ENCODE measurements at regions not wholly inside any gene's neighbourhood (a gene's known extent, or its start where the extent isn't known, plus 50 kb on each side); places are given as distances from the start of the nearest gene placed in this dataset.
A peak's percentile ranks its signal among the peaks of the same experiment; 100 is the strongest.
"Not testable (repeated sequence)": the region's sequence is repeated elsewhere in the genome, so short reads cannot be mapped to it uniquely, and the experiment has no call there.

- no peak for DNase-seq
Observed at GRCh38 chr4:72767618-72768302, 198.7 kb upstream of the ADAMTS3 start.

DNA sequence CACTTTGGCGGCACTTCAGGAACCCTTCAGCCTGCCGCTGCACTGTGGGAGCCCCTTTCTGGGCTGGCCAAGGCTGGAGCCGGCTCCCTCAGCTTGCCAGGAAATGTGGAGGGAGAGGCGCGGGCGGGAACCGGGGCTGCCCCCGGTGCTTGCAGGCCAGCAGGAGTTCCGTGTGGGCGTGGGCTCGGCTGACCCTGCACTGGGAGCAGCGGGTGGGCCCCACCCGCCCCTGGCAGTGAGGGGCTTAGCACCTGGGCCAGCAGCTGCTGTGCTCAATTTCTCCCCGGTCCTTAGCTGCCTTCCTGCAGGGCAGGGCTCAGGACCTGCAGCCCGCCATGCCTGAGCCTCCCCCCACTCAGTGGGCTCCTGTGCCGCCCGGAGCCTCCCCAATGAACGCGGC, 196.8 kb upstream of the ADAMTS3 start:
- DNase-seq: not testable (repeated sequence)

DNA sequence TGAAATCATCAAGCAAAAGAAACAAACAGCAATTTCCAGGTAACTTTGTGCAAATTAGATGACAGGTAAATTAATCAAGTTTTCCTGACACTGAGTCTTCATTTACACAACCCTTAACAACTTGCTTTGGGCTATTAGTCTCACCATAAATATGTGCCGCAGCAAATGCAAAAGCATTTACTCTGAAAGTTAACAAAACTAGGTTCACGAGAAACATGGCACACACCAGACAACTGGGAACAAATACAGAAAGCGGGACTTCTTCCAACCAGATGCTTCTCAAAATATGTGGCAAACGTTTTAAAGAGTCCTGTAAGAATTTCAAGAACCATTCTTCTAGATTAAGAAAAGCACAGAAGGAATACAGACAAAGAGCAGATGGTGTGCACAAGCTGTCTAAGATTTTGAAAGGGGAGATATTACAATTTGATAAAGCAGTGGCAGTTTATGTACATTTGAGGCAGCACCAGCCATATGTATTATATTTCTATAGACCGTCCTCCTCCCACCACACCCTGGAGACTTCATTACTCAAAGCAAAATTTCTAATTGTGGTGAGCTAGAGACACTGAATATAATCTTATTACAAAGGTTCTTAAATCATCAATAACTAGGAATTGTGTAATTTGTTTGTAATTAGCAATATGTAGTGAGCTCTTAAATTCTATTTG, 192.5 kb upstream of the ADAMTS3 start:
- no peak for DNase-seq

DNA sequence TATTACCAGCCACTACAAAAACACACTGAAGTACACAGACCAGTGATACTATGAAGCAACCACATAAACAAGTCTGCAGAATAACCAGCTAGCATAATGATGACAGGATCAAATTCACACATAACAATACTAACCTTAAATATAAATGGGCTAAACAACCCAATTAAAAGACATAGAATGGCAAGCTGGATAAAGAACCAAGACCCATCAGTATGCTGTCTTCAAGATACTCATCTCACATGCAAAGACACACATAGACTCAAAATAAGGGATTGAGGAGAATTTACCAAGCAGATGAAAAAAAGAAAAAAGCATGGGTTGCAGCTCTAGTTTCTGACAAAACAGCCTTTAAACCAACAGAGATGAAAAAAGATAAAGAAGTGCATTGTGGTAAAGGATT, 184.4 kb upstream of the ADAMTS3 start:
- DNase-seq: not testable (repeated sequence)

DNA sequence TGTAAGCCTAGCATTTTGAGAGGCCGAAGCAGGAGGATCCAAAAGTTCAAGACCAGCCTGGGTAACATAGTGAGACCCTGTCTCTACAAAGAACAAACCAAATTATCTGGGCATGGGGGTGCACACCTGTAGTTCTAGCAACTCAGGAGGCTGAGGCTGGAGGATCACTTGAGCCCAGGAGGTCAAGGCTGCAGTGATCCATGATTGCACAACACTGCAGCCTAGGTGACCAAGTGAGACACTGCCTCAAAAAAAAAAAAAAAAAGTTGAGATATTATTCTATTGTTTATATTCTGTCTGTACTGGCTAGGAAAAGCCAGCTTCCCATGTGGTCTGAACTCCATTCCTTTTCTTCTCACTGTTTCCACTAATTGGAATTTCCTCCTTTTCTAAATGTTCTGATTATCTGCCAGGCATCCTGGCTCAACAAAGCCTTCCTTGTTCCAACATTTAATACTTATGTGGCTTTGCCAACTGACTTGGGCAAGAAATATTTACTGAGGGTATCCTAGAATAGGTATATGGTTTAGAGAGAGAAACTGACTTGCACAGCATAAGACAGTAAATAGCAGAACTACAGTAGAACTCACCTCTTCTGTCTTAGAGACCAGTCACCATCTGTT, 175.2 kb upstream of the ADAMTS3 start:
- no peak for DNase-seq

GRCh38 chr4:72743078-72743477, 174.1 kb upstream of the ADAMTS3 start:
- no peak for DNase-seq

GRCh38 chr4:72715299-72715698, 146.3 kb upstream of the ADAMTS3 start:
- no peak for DNase-seq

DNA sequence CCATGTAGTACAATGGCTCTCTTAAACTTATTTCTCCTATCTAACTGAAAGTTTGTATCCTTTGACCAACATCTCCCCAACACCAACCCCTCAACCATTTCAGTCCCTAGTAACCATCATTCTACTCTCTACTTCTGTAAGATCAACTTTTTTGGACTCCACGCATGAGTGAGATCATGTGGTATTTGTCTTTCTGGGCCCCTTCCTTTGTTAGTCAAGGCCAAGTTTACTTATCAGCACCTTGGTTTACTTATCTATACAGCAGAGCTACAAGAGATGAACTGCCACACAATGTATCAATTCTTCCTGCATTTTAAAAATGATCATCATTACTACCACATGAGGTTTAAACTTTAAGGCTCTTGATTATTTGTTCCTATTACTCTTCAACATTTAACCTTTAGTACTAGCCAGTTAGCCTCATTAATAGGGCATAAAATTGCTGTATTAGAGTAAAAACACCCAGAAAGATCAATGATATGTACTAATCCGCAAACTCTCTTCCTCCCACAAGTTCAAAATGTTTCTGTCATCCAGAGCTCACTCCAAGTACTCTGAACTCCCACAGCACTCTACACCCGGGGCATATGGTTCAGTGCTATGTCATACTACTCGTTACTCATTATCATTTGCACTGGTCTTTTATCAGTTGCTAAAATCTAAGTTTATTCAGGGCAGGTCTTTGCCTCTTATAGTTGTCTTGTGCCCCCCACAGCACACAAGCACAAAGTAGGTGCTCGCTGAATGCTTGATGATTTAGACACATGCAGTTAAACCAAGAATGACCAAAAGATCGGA, 145.7 kb upstream of the ADAMTS3 start:
- DNase-seq: no peak

DNA sequence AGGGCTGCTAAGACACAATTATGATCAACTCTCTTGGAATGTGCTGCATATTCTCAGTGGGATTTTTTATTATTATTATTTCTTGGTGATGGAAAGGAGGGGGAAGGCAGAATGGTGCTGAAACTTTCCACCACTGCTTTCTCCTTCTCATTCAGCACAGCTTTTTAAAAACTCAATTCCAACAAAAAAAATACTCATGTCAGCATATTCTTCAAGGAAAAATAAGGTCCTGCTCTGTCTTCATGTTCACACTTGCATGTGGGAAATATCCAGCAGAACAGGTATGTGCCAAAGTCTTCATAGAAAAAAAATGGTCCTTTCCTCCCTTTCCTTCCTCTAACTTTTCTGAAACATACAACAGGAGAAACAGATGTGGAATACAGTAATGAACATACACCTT, 144.0 kb upstream of the ADAMTS3 start:
- no peak for DNase-seq

GRCh38 chr4:72709475-72709874, 140.5 kb upstream of the ADAMTS3 start:
- no peak for DNase-seq

- DNase-seq: no peak
Observed at GRCh38 chr4:72706684-72707083, 137.7 kb upstream of the ADAMTS3 start.

DNA sequence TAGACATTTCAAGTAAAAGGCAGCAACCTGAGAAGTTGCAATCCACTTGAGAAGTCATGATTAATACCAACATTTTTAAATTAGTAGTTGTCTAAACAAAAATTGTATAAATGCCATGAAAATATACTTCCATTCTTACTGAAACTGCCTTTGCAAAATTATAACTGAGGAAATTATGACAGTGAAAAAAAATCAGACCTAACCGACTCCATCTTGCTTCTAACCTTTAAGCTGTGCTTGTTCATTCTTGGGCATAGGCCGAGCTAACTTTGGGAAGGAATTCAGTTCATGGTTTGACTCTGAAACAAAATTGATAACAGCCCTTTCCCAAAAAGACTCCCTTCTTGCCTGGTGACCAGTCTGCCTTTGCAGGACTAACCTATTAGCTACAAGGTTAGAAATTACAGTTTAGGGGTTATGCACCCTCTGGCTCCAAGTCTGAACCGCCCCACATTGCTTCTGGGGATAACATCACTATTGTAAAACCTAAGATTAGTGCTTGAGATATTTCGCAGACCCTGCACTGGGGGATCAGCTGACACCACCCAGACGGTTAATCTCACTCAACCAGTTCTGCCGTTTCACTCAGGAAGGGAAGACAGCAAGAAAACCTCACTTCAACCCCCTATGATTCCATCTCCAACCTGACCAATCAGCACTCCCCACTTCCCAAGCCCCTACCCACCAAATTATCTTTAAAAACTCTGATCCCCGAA, 136.1 kb upstream of the ADAMTS3 start:
- DNase-seq: not testable (repeated sequence)

- DNase-seq: no peak
Observed at GRCh38 chr4:72702948-72703347, 133.9 kb upstream of the ADAMTS3 start.

GRCh38 chr4:72701987-72702819, 133.2 kb upstream of the ADAMTS3 start:
- peak; percentile 32 for DNase-seq

GRCh38 chr4:72690771-72691170, 121.8 kb upstream of the ADAMTS3 start:
- DNase-seq: no peak

- no peak for DNase-seq
Observed at GRCh38 chr4:72689923-72690322, 120.9 kb upstream of the ADAMTS3 start.

DNA sequence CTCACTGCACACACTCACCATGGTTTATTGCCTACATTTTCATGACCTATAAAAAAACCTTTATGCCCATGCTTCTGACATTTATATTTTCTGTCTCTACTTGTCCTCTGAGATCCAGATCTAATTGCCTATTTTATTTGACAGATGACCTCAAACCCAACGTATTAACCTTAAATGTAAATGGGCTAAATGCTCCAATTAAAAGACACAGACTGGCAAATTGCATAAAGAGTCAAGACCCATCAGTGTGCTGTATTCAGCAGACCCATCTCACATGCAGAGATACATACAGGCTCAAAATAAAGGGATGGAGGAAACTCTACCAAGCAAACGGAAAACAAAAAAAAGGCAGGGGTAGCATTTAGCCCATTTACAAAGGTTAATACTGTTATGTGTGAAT, 117.4 kb upstream of the ADAMTS3 start:
- not testable (repeated sequence) for DNase-seq

- no peak for DNase-seq
Observed at GRCh38 chr4:72679666-72680065, 110.6 kb upstream of the ADAMTS3 start.

- DNase-seq: no peak
Observed at GRCh38 chr4:72677886-72678285, 108.9 kb upstream of the ADAMTS3 start.

DNA sequence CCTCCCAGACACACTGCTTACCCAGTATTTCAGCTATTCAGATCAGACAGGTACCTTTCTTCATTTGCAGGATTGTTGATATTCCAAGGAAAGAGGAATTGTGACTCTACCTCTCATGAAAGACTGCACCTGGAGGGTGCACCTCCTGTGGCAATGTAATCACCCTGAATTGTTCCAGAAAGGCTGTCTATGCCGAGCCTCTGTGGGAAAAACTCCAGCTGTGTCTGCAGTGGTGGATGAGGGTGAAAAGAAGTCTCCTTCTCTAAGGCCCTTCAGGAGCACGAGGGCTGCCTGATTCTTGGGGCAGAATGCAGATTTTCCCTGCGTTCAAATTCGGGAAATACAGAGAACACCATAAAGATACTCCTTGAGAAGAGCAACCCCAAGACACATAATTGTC, 108.2 kb upstream of the ADAMTS3 start:
- DNase-seq: no peak

DNA sequence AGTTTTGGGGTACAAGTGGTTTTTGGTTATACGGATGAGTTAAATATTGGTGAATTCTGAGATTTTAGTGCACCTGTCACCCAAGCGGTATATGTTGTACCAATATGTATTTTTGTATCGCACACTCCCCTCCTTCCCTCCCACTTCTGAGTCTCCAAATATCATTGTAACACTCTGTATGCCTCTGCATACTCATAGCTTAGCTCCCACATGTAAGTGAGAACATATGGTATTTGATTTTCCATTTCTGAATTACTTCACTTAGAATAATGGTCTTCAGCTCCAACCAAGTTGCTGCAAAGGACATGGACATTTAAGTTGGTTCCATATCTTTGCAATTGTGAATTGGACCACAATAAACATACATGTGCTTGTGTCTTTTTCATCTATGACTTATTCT, 103.0 kb upstream of the ADAMTS3 start:
- no peak for DNase-seq

GRCh38 chr4:72670521-72670920, 101.5 kb upstream of the ADAMTS3 start:
- DNase-seq: no peak

Data from stimulated activated CD4-positive, alpha-beta T cell treated with anti-CD3 and anti-CD28 coated beads, Interleukin-15, amount 100 ng/mL, for 24 hours (primary cell).